ENCODE measurements at regions not wholly inside any gene's neighbourhood (a gene's known extent, or its start where the extent isn't known, plus 50 kb on each side); places are given as distances from the start of the nearest gene placed in this dataset.
A peak's percentile ranks its signal among the peaks of the same experiment; 100 is the strongest.

DNA sequence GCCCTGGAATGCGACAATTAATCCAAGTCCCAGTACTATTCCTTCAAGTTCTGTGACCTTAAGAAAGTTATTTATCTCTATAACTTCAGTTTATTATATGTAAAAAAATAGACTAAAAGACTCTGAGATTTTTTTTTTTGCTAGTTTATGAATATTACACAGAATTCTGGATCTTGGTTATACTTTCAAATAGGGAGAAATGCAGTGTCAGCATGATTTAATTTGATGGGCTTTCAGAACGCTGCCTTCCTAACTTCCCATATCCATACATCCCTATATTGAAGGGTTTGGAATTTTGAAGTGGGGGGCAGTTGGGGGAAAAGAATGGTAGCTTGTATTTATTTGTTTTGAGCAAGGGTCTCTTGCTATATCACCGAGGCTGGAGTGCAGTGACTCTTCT lies 98.4 kb upstream of the MEGF10 start:
- in situ Hi-C loops (cut with MboI; ENCODE audit: low sequenced_read_pairs) (no loop called here), intact Hi-C loops (cut with micrococcal nuclease) (no loop called here), dilution Hi-C loops (cut with HindIII; ENCODE audit: low sequenced_read_pairs, unreplicated experiment) (no loop called here)
- Histone ChIP-seq H3K9me3 (ENCODE audit: control insufficient read depth, insufficient read depth, low read length) (no peaks in the 10 kb centered on the region), H3K27me3 (ENCODE audit: control insufficient read depth, insufficient read depth, low read length) (peaks cover 6% of the 10 kb centered on the region; the same call in 1 of the 2 replicates), H2AK9ac (replicated peaks; ENCODE audit: low read depth, low read length, poor library complexity) (no peak overlapping the region), H3K56ac (ENCODE audit: extremely low read depth, insufficient read depth, low read length) (no peak overlapping the region), H3K4me1 (ENCODE audit: control insufficient read depth, insufficient read depth, low read length) (no peaks in the 10 kb centered on the region), H3K4me3 (ENCODE audit: insufficient read depth, low read depth, low read length) (no peak overlapping the region), H3K9ac (ENCODE audit: low read depth, low read length) (no peak overlapping the region), H3K36me3 (ENCODE audit: control insufficient read depth, insufficient read depth, low read length) (no peaks in the 10 kb centered on the region), H3K27ac (ENCODE audit: insufficient read depth, low read length) (no peak overlapping the region), H4K20me1 (ENCODE audit: insufficient read depth, low read length) (no peaks in the 10 kb centered on the region), H4K5ac (ENCODE audit: low read depth, low read length) (no peak overlapping the region), H2AFZ (replicated peaks; ENCODE audit: low read length, poor library complexity) (no peak overlapping the region), H3K4ac (ENCODE audit: low read depth, low read length) (no peak overlapping the region), H4K91ac (ENCODE audit: insufficient read depth, low read depth, low read length) (no peak overlapping the region), H2BK15ac (ENCODE audit: low read depth, low read length) (no peak overlapping the region), H3K14ac (replicated peaks; ENCODE audit: low read depth, low read length) (no peak overlapping the region), H4K8ac (ENCODE audit: low read depth in 2 of 2, low read length in 2 of 2) (no peak overlapping the region), H2AK5ac (ENCODE audit: low read depth, low read length) (no peak overlapping the region), H2BK20ac (ENCODE audit: low read depth, low read length) (no peak overlapping the region), H3K79me1 (ENCODE audit: low read depth in 1 of 2, low read length in 2 of 2) (no peaks in the 10 kb centered on the region), H3K9me1 (ENCODE audit: insufficient read depth, low read length) (no peaks in the 10 kb centered on the region), H2BK120ac (ENCODE audit: low read depth, low read length) (no peak overlapping the region), H3K23ac (ENCODE audit: low read depth, low read length) (no peak overlapping the region), H3K4me2 (ENCODE audit: low read depth, low read length) (no peak overlapping the region), H3K18ac (ENCODE audit: low read depth, low read length) (no peak overlapping the region), H2BK5ac (ENCODE audit: low read depth, low read length, poor library complexity, severe bottlenecking) (no peak overlapping the region)
- no CpG with 5 or more reads among the region's 3 CpGs for WGBS, 2 experiments (ENCODE audit: extremely low coverage in 2 of 2, insufficient read length in 1 of 2)
- DNase-seq: no peak
- ChIA-PET POLR2A (ENCODE audit: unreplicated experiment) (no interaction called here), CTCF (interaction anchor here (0.6 kb wide), 1 partner anchor 377 kb away, joined by 5 read pairs; no protein-coding TSS in a partner anchor)
- TF ChIP-seq MAFK (IDR thresholded peaks at IDR 0.05; ENCODE audit: low read depth, low read length) (peak; percentile 93), BHLHE40 (IDR thresholded peaks at IDR 0.05; ENCODE audit: low read depth, low read length) (no peak)
- BruUV-seq (replicated peaks): no TSS peak
- no peak for ATAC-seq (ENCODE audit: low read depth)

Measured in IMR-90 (cell line).